NB4 (cell line): ENCODE measurements at regions not wholly inside any gene's neighbourhood (a gene's known extent, or its start where the extent isn't known, plus 50 kb on each side); places are given as distances from the start of the nearest gene placed in this dataset.
"Not testable (repeated sequence)": the region's sequence is repeated elsewhere in the genome, so short reads cannot be mapped to it uniquely, and the experiment has no call there.

Experiments
- CTCF ChIP-seq: IDR thresholded peaks from one replicate; pipeline ENCODE4 v1.5.1; 2012; ENCODE audit warnings: low read depth, low read length
- MYC ChIP-seq: IDR thresholded peaks from 2 replicates; pipeline ENCODE4 v1.6.1; 2011; ENCODE audit warnings: low read depth, low read length
- POLR2A ChIP-seq: IDR thresholded peaks from 2 replicates; pipeline ENCODE4 v1.6.1; 2011; ENCODE audit warnings: mild to moderate bottlenecking; ENCODE audit not compliant: insufficient read length; ENCODE audit errors: extremely low read depth
- TF ChIP-seq, protein P1 (sequence below): IDR thresholded peaks from 2 replicates; pipeline ENCODE4 v1.6.1; 2011; ENCODE audit warnings: low read depth, low read length

GRCh38 chr15:22572792-22573191 lies 114.1 kb downstream of the GOLGA6L22 start:
- not testable (repeated sequence) for TF ChIP-seq CTCF, MYC, POLR2A
- TF ChIP-seq, protein P1, sequence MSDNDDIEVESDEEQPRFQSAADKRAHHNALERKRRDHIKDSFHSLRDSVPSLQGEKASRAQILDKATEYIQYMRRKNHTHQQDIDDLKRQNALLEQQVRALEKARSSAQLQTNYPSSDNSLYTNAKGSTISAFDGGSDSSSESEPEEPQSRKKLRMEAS = not testable (repeated sequence)
